ENCODE measurements at regions not wholly inside any gene's neighbourhood (a gene's known extent, or its start where the extent isn't known, plus 50 kb on each side); places are given as distances from the start of the nearest gene placed in this dataset.
"Not testable (repeated sequence)": the region's sequence is repeated elsewhere in the genome, so short reads cannot be mapped to it uniquely, and the experiment has no call there.

- no peak for DNase-seq (ENCODE audit: low read depth)
Observed at GRCh38 chr1:14259191-14259757, 339.2 kb upstream of the KAZN start.

- DNase-seq (ENCODE audit: low read depth) = no peak
Observed at GRCh38 chr1:14260480-14260879, 338.0 kb upstream of the KAZN start.

GRCh38 chr1:14261395-14261794, 337.1 kb upstream of the KAZN start:
- no peak for DNase-seq (ENCODE audit: low read depth)

GRCh38 chr1:14262637-14263036, 335.8 kb upstream of the KAZN start:
- no peak for DNase-seq (ENCODE audit: low read depth)

- DNase-seq (ENCODE audit: low read depth) = no peak
Observed at GRCh38 chr1:14263225-14263624, 335.3 kb upstream of the KAZN start.

- no peak for DNase-seq (ENCODE audit: low read depth)
Observed at GRCh38 chr1:14263671-14264070, 334.8 kb upstream of the KAZN start.

GRCh38 chr1:14265495-14265894, 333.0 kb upstream of the KAZN start:
- no peak for DNase-seq (ENCODE audit: low read depth)

- DNase-seq (ENCODE audit: low read depth) = no peak
Observed at GRCh38 chr1:14267991-14268390, 330.5 kb upstream of the KAZN start.

- DNase-seq (ENCODE audit: low read depth) = no peak
Observed at GRCh38 chr1:14270821-14271220, 327.7 kb upstream of the KAZN start.

GRCh38 chr1:14273811-14274210, 324.7 kb upstream of the KAZN start:
- DNase-seq (ENCODE audit: low read depth) = no peak

GRCh38 chr1:14279891-14280290, 318.6 kb upstream of the KAZN start:
- DNase-seq (ENCODE audit: low read depth) = not testable (repeated sequence)

GRCh38 chr1:14280909-14281308, 317.6 kb upstream of the KAZN start:
- no peak for DNase-seq (ENCODE audit: low read depth)

GRCh38 chr1:14281412-14281811, 317.1 kb upstream of the KAZN start:
- DNase-seq (ENCODE audit: low read depth) = no peak

GRCh38 chr1:14282707-14283106, 315.8 kb upstream of the KAZN start:
- no peak for DNase-seq (ENCODE audit: low read depth)

GRCh38 chr1:14285238-14285637, 313.2 kb upstream of the KAZN start:
- DNase-seq (ENCODE audit: low read depth) = no peak

GRCh38 chr1:14291182-14291581, 307.3 kb upstream of the KAZN start:
- DNase-seq (ENCODE audit: low read depth) = not testable (repeated sequence)

- DNase-seq (ENCODE audit: low read depth) = no peak
Observed at GRCh38 chr1:14292520-14292919, 306.0 kb upstream of the KAZN start.

- DNase-seq (ENCODE audit: low read depth) = no peak
Observed at GRCh38 chr1:14294006-14294405, 304.5 kb upstream of the KAZN start.

GRCh38 chr1:14294860-14295536, 303.5 kb upstream of the KAZN start:
- DNase-seq (ENCODE audit: low read depth) = no peak

- no peak for DNase-seq (ENCODE audit: low read depth)
Observed at GRCh38 chr1:14296795-14297194, 301.7 kb upstream of the KAZN start.

- no peak for DNase-seq (ENCODE audit: low read depth)
Observed at GRCh38 chr1:14297356-14297755, 301.1 kb upstream of the KAZN start.

GRCh38 chr1:14298806-14299205, 299.7 kb upstream of the KAZN start:
- DNase-seq (ENCODE audit: low read depth) = no peak

GRCh38 chr1:14300991-14301703, 297.3 kb upstream of the KAZN start:
- no peak for DNase-seq (ENCODE audit: low read depth)

- no peak for DNase-seq (ENCODE audit: low read depth)
Observed at GRCh38 chr1:14301704-14302024, 296.8 kb upstream of the KAZN start.

Measured in EH (cell line).